ENCODE measurements at regions not wholly inside any gene's neighbourhood (a gene's known extent, or its start where the extent isn't known, plus 50 kb on each side); places are given as distances from the start of the nearest gene placed in this dataset.
"Not testable (repeated sequence)": the region's sequence is repeated elsewhere in the genome, so short reads cannot be mapped to it uniquely, and the experiment has no call there.

GRCh38 chr6:79150733-79151132, 72.7 kb upstream of the PHIP start:
- DNase-seq (ENCODE audit: low spot score), result no peak

- no peak for DNase-seq (ENCODE audit: low spot score)
Observed at GRCh38 chr6:79149884-79150283, 71.8 kb upstream of the PHIP start.

GRCh38 chr6:79146421-79146820, 68.4 kb upstream of the PHIP start:
- no peak for DNase-seq (ENCODE audit: low spot score)

GRCh38 chr6:79145301-79145700, 67.2 kb upstream of the PHIP start:
- no peak for DNase-seq (ENCODE audit: low spot score)

GRCh38 chr6:79143320-79143898, 65.4 kb upstream of the PHIP start:
- no peak for DNase-seq (ENCODE audit: low spot score)

- DNase-seq (ENCODE audit: low spot score), result no peak
Observed at GRCh38 chr6:79138146-79138545, 60.1 kb upstream of the PHIP start.

- peak; percentile 14 for DNase-seq (ENCODE audit: low spot score)
Observed at GRCh38 chr6:79137671-79138070, 59.6 kb upstream of the PHIP start.

GRCh38 chr6:79135973-79136470, 58.0 kb upstream of the PHIP start:
- DNase-seq (ENCODE audit: low spot score), result no peak

GRCh38 chr6:79134699-79135474, 56.8 kb upstream of the PHIP start:
- no peak for DNase-seq (ENCODE audit: low spot score)

- DNase-seq (ENCODE audit: low spot score), result no peak
Observed at GRCh38 chr6:79133173-79133572, 55.1 kb upstream of the PHIP start.

- not testable (repeated sequence) for DNase-seq (ENCODE audit: low spot score)
Observed at GRCh38 chr6:79131220-79131619, 53.2 kb upstream of the PHIP start.
